Pancreas (tissue), 10 donors: ENCODE measurements at regions not wholly inside any gene's neighbourhood (a gene's known extent, or its start where the extent isn't known, plus 50 kb on each side); places are given as distances from the start of the nearest gene placed in this dataset.

ENCODE experiments used
- ATAC-seq, 4 donors: fragments of 200-7000 bp; cut with Tn5 transposase; one replicate each; pipeline versions ENCODE4 v1.8.0 to v1.9.1; 2020; ENCODE audit warnings: mild to moderate bottlenecking in 4 of 4, moderate library complexity in 4 of 4
- DNase-seq, 6 donors: peaks; one replicate each; pipeline ENCODE4 v3.0.0-alpha.2; 2020
- FAIRE-seq: peaks from 2 replicates; lab custom pipeline; 2012; peaks lifted over from hg19 to GRCh38; lab: Jason Lieb, UNC
- H3K27ac ChIP-seq, 4 donors: fragments of 200-600 bp; sonication (generic); 1 replicate in 3 of 4; 2 replicates in 1 of 4; pipeline versions ENCODE4 v1.5.0 to v1.8.0; 2020
- H3K27me3 ChIP-seq, 4 donors: fragments of 200-600 bp; one replicate each; pipeline ENCODE4 v1.8.0; 2021
- H3K36me3 ChIP-seq, 3 donors: fragments of 200-600 bp; sonication (generic) in 1 of 3; one replicate each; pipeline versions ENCODE4 v1.5.0 to v1.8.0; 2020 to 2021
- H3K4me1 ChIP-seq, 3 donors: fragments of 200-600 bp; one replicate each; pipeline ENCODE4 v1.8.0; 2021
- H3K4me3 ChIP-seq, 4 donors: fragments of 200-600 bp; sonication (generic) in 2 of 4; one replicate each; pipeline versions ENCODE4 v1.5.0 to v1.8.0; 2020 to 2021
- H3K9me3 ChIP-seq, 4 donors: fragments of 200-600 bp; one replicate each; pipeline ENCODE4 v1.8.0; 2021
- WGBS, 2 donors: extraction: QIAGEN DNeasy Blood & Tissue Kit; methylation state at CpG; one replicate each; pipeline ENCODE4 v1.1.7; 2013; 5-methylcytosine and 5-hydroxymethylcytosine counted together
- intact Hi-C, 3 donors: fragments of 100-400 bp; cut with DNase I; formaldehyde crosslinking; loops; one replicate each; pipeline versions ENCODE4 v1.11.1 to v1.14.2; 2022
- TF ChIP-seq, protein P1 (sequence below), 4 donors: fragments of 200-600 bp; sonication (generic) in 3 of 4; IDR thresholded peaks; one replicate each; pipeline versions ENCODE4 v1.5.0 to v1.8.0; 2021; ENCODE audit warnings: antibody characterized with exemption in 4 of 4
- donor health status: healthy with polysubstance abuse.
- donor health status: DM: no; HTN: no; CAD: no; lungs with moderate emphysema.
- donor health status: DM: no; HTN: no; CAD: no.
- donor health status: control.
- donor health status: control.
- donor health status: Bipolar disorder and iron deficiency.
- donor health status: DM: yes; HTN: yes; CAD: no.
- donor health status: DM: no; HTN: no; CAD: no.
- donor health status: DM: no; HTN: no; CAD: no.
- donor health status: DM: yes; HTN: yes; CAD: no.

DNA sequence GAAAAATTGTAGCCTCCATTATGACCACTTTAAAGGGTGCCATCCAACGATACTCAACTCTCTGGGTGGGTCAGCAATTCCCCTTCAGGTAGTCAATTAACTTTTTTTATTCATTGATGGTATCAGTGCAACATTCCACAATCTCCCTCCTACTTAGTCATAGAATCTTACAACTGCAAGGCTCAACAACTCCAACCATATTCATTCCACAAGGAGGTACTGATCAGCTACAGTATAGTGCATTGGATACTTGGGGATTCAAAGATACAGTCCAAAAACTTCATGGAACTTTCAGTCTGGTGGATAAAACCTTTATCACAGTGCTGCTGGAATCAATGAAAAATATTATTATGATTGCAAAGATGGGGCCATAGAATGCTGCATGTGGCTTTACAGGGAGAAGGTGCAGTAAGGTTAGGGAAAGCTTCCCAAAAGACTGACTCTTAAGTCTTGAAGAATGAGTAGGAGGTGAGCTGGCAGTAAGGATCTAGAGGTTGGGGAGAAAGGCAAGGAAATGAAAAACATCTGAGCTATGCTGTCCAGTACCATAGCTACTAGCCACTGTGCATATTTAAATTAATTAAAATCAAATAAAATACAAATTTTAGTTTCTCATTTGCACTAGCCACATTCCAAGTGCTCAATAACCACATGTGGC, 314.7 kb upstream of the PRDM1 start:
- ATAC-seq (no peak), FAIRE-seq (no peak), DNase-seq (no peak)
- H3K4me1 ChIP-seq = no peaks in the 10 kb centered on the region
- intact Hi-C loops = no loop called here
- WGBS, 2 donors = 84 to 95% methylated on average over 1 of the region's 1 CpG
- H3K27me3 ChIP-seq = no peaks in the 10 kb centered on the region
- no peaks in the 10 kb centered on the region for H3K9me3 ChIP-seq
- TF ChIP-seq, protein P1, sequence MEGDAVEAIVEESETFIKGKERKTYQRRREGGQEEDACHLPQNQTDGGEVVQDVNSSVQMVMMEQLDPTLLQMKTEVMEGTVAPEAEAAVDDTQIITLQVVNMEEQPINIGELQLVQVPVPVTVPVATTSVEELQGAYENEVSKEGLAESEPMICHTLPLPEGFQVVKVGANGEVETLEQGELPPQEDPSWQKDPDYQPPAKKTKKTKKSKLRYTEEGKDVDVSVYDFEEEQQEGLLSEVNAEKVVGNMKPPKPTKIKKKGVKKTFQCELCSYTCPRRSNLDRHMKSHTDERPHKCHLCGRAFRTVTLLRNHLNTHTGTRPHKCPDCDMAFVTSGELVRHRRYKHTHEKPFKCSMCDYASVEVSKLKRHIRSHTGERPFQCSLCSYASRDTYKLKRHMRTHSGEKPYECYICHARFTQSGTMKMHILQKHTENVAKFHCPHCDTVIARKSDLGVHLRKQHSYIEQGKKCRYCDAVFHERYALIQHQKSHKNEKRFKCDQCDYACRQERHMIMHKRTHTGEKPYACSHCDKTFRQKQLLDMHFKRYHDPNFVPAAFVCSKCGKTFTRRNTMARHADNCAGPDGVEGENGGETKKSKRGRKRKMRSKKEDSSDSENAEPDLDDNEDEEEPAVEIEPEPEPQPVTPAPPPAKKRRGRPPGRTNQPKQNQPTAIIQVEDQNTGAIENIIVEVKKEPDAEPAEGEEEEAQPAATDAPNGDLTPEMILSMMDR (IDR thresholded peaks at IDR 0.05) = no peak
- no peak overlapping the region for H3K4me3 ChIP-seq
- H3K36me3 ChIP-seq = no peaks in the 10 kb centered on the region
- no peak overlapping the region for H3K27ac ChIP-seq

DNA sequence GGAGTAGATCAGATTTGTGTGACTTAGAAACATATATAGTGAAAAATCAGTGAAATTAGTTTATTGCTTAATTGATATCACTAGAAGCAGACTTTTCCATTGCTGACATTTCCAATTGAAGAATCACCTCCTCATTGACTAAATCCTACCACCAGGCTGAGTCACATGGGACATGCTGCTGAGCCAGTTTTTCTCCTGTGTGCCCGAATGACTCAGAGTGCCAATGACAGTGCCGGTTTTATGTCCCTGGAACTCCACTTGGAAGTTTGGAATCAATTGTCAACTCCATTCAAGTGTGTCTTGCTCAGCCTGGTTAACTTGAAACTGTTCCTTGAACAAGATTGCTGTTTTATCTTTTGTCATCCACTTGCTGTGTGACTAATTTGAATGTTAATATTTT, 316.1 kb upstream of the PRDM1 start:
- intact Hi-C loops = no loop called here
- H3K4me1 ChIP-seq = no peaks in the 10 kb centered on the region
- FAIRE-seq = no peak
- no peaks in the 10 kb centered on the region for H3K9me3 ChIP-seq
- H3K27ac ChIP-seq = no peak overlapping the region
- H3K27me3 ChIP-seq = no peaks in the 10 kb centered on the region
- DNase-seq = no peak
- TF ChIP-seq, protein P1 (IDR thresholded peaks at IDR 0.05) = no peak
- H3K4me3 ChIP-seq = no peak overlapping the region
- 65 to 80% methylated on average over 2 of the region's 2 CpGs for WGBS, 2 donors
- no peaks in the 10 kb centered on the region for H3K36me3 ChIP-seq
- ATAC-seq = no peak

DNA sequence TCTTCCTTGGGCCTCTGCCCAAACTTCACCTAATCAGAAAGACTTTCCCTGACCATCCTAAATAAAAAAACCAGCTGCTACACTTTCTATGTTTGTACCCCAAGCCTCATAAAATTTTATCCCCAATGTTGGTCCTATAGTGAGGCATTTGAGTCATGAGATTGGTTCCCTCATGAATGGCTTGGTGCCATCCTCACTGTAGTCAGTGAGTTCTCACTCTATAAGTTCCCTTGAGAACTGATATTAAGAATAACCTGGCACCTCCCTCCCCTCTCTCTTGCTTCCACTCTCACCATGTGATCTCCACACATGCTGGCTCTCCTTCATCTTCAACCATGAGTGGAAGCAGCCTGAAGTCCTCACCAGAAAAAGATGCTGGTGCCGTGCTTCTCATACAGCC, 316.9 kb upstream of the PRDM1 start:
- 92 to 100% methylated on average over 1 of the region's 1 CpG for WGBS, 2 donors
- intact Hi-C loops = no loop called here
- FAIRE-seq (no peak), DNase-seq (no peak), ATAC-seq (no peak)
- H3K27me3 ChIP-seq = no peaks in the 10 kb centered on the region
- no peaks in the 10 kb centered on the region for H3K36me3 ChIP-seq
- H3K9me3 ChIP-seq = no peaks in the 10 kb centered on the region
- no peaks in the 10 kb centered on the region for H3K4me1 ChIP-seq
- H3K4me3 ChIP-seq = no peak overlapping the region
- no peak overlapping the region for H3K27ac ChIP-seq
- TF ChIP-seq, protein P1 (IDR thresholded peaks at IDR 0.05) = no peak

DNA sequence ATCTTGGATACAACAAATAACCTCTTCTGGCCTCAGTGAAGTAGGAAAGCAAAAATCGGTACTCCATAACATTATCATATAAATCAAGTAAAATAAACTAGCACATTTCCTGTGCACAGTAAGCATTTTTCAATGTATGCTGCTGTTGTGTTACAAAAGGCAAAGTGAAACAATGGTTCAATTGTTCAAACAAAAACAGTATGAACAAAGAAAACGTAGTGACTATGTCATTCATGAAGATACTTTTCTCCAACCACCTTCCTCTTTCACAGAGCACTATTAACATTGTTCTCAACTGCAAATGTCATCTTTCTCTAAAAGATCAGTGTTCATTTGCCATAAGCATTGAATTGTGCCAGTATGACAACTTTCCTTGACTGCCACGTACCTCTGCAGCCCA, 318.6 kb upstream of the PRDM1 start:
- FAIRE-seq = no peak
- WGBS, 2 donors = 70 to 73% methylated on average over 3 of the region's 3 CpGs
- intact Hi-C loops = no loop called here
- H3K27me3 ChIP-seq = no peaks in the 10 kb centered on the region
- no peaks in the 10 kb centered on the region for H3K4me1 ChIP-seq
- TF ChIP-seq, protein P1 (IDR thresholded peaks at IDR 0.05) = no peak
- ATAC-seq = no peak
- no peak for DNase-seq
- no peaks in the 10 kb centered on the region for H3K36me3 ChIP-seq
- H3K9me3 ChIP-seq = no peaks in the 10 kb centered on the region
- H3K4me3 ChIP-seq = no peak overlapping the region
- no peak overlapping the region for H3K27ac ChIP-seq

DNA sequence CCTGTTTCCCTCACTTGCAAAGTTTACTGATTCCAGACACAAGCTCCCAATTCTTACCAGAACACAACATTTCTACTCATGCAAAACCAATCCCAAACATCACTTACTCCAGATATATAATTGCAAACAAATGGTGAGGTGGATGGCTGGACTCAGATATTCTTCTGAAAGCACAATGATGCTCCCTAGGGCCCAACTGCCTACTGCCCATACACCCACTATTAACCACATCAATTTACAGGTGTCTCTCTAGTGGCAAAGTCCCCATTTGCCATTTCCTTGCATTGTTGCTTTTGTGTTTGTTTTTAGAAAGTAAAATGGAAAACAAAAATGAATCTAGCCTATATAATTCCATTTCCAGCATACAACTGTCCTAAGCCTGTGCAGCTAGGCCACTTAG, 320.9 kb upstream of the PRDM1 start:
- Histone ChIP-seq H3K4me1 (peaks cover 0 to 14% (median 0%) of the 10 kb centered on the region in 3 donors), H3K36me3 (no peaks in the 10 kb centered on the region), H3K27ac (no peak overlapping the region), H3K27me3 (no peaks in the 10 kb centered on the region), H3K4me3 (no peak overlapping the region), H3K9me3 (no peaks in the 10 kb centered on the region)
- DNase-seq = no peak
- no peak for ATAC-seq
- no peak for FAIRE-seq
- TF ChIP-seq, protein P1 (IDR thresholded peaks at IDR 0.05) = no peak
- intact Hi-C loops = no loop called here
